BLaER1 treated with 17β-estradiol and CSF1 and Interleukin-3, amounts not matched to agents 10 nM and 100 nM (cell line): ENCODE measurements at regions not wholly inside any gene's neighbourhood (a gene's known extent, or its start where the extent isn't known, plus 50 kb on each side); places are given as distances from the start of the nearest gene placed in this dataset.

Experiments used
- H3K27ac ChIP-seq, 11 experiments: shearing (Covaris generic); formaldehyde crosslinking; 2 replicates each; pipeline ENCODE4 v1.8.1; 2022
- H3K27me3 ChIP-seq, 11 experiments: shearing (Covaris generic); formaldehyde crosslinking; 2 replicates each; pipeline ENCODE4 v1.8.1; 2022
- H3K36me3 ChIP-seq, 11 experiments: shearing (Covaris generic); formaldehyde crosslinking; 2 replicates each; pipeline ENCODE4 v1.8.1; 2022
- H3K4me1 ChIP-seq, 10 experiments: shearing (Covaris generic); formaldehyde crosslinking; 2 replicates each; pipeline ENCODE4 v1.8.1; 2022
- H3K4me2 ChIP-seq, 11 experiments: shearing (Covaris generic); formaldehyde crosslinking; 2 replicates each; pipeline ENCODE4 v1.8.1; 2022
- H3K4me3 ChIP-seq, 10 experiments: shearing (Covaris generic); formaldehyde crosslinking; 2 replicates each; pipeline ENCODE4 v1.8.1; 2022
- H3K9ac ChIP-seq, 11 experiments: shearing (Covaris generic); formaldehyde crosslinking; 2 replicates each; pipeline ENCODE4 v1.8.1; 2022
- H3K9me3 ChIP-seq, 11 experiments: shearing (Covaris generic); formaldehyde crosslinking; replicated peaks in 1 of 11; 2 replicates each; pipeline ENCODE4 v1.8.1; 2022
- H4K20me1 ChIP-seq, 11 experiments: shearing (Covaris generic); formaldehyde crosslinking; 2 replicates each; pipeline ENCODE4 v1.8.1; 2022
- Cebpa-rat ChIP-seq, 11 experiments: shearing (Covaris generic); IDR thresholded peaks; 2 replicates each; pipeline ENCODE4 v1.8.1; 2022

DNA sequence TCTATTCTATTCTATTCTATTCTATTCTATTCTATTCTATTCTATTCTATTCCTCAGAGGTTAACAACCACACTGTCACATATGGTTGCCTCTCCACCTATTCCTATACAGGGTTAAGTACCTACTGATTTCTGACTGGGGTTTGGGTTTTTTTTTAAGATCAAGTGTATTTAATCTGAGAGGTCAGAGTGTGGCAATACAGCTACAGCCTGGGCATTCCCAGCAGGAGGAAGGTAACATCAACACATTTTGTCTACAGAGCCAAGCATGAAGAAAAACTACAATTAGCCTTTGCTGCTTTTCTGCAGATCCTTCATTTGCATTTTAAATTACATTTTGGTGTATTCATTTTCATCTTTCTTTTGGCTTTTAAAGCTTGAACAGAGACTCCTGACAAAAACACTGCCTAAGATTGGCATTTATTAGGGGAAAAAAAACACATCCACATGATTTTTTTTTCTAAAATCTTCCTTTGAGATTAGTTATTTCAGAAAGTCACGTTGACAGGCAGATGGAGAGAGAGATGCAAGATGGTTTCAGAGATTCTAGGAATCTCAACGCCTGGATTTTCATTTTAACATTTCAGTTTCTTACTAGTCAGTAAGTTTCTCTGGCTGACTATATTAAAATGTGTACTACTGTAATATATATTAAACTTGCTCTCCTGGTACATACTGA, 255.9 kb upstream of the TET2 start:
- Histone ChIP-seq H3K4me1 (peaks cover 0 to 34% (median 18%) of the 10 kb centered on the region in 10 experiments; a peak in 14 of 20 replicates), H3K9ac (no peak overlapping the region), H3K9me3 (peaks cover 0 to 6% (median 0%) of the 10 kb centered on the region in 11 experiments; a peak in 2 of 22 replicates), H3K27ac (no peak overlapping the region), H3K27me3 (no peaks in the 10 kb centered on the region), H3K4me3 (no peak overlapping the region), H3K4me2 (no peak overlapping the region), H4K20me1 (no peaks in the 10 kb centered on the region), H3K36me3 (no peaks in the 10 kb centered on the region)
- no peak for TF ChIP-seq Cebpa-rat (IDR thresholded peaks at IDR 0.05)

DNA sequence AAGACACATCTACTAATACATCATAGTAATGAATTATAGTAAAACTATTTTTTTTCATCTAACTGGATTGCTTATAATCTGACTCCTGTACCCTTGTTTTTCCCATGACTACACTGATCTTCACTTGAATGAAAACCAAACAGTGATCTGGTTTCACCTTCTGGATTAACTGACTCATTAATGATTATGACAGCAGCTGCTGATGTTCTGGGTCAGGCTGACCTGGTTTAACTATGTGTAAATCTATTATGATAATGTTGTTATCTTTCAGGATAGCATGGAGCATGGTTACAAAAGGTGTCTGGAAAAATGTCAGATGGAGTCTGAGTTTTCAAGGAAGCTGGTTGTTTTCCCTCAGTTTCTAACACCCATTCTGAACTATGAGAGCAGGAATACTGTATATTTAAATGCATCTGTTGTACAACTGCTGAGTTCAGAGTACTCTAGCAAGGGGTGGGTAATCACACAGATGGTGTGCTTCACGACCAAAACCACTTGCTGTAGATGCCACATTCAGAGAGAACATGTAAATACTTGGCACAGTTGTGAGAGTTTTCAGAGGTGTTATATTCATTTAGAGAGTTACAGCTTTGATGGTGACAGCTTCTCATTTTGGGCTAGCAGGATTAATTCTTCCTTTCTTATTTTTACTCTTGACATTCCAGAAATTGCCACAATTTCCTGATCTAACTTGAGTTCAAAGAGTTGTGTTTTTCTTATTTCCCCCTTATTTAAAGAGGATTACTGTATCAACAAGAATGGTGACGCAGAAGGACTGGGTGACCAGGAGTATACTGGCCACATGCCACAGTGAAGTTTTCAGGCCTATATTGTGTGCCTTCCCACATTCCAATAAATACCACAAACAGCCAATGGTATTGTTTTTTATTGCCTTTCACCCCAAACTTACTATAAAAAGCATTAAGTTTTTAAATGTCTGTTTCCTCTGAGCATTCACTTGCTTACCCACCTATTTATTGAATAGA, 249.7 kb upstream of the TET2 start:
- no peak overlapping the region for H3K9ac ChIP-seq
- no peak overlapping the region for H3K27ac ChIP-seq
- H3K4me1 ChIP-seq, result peaks cover 0 to 8% (median 0%) of the 10 kb centered on the region in 10 experiments; a peak in 7 of 20 replicates
- H3K4me3 ChIP-seq, result no peak overlapping the region
- no peaks in the 10 kb centered on the region for H3K27me3 ChIP-seq
- no peak for TF ChIP-seq Cebpa-rat (IDR thresholded peaks at IDR 0.05)
- no peak overlapping the region for H3K4me2 ChIP-seq
- no peaks in the 10 kb centered on the region for H4K20me1 ChIP-seq
- H3K36me3 ChIP-seq, result no peaks in the 10 kb centered on the region
- peaks cover 0 to 17% (median 7%) of the 10 kb centered on the region in 11 experiments; a peak in 10 of 22 replicates for H3K9me3 ChIP-seq

DNA sequence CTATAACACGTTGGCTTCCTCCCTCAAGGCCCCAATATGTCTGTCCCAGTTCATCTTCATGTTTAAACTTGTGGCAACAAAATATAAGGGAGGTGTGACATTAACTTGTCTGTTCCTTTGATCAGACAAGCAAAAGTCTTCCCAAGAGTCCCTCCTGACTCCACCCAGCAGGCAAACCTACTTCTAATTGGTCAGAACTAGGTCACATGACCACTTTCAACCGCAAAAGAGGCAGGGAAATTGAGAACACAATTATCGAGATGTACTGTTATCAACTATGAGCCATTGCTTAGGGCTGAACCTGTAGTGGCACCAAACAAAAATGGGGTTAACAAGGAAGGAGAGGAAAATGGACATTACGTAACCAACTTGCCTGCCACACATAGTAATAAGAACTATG, 246.8 kb upstream of the TET2 start:
- no peaks in the 10 kb centered on the region for H4K20me1 ChIP-seq
- no peak overlapping the region for H3K27ac ChIP-seq
- 0 out of 22 replicates have a peak, but pooled peaks of 1 of the 11 experiments have one; percentile 39 for TF ChIP-seq Cebpa-rat (IDR thresholded peaks at IDR 0.05)
- no peaks in the 10 kb centered on the region for H3K27me3 ChIP-seq
- no peak overlapping the region for H3K4me2 ChIP-seq
- H3K4me1 ChIP-seq, result peaks cover 0 to 15% (median 0%) of the 10 kb centered on the region in 10 experiments; a peak in 7 of 20 replicates
- no peak overlapping the region for H3K9ac ChIP-seq
- peaks cover 0 to 14% (median 7%) of the 10 kb centered on the region in 11 experiments; a peak in 10 of 22 replicates for H3K9me3 ChIP-seq
- no peaks in the 10 kb centered on the region for H3K36me3 ChIP-seq
- no peak overlapping the region for H3K4me3 ChIP-seq

DNA sequence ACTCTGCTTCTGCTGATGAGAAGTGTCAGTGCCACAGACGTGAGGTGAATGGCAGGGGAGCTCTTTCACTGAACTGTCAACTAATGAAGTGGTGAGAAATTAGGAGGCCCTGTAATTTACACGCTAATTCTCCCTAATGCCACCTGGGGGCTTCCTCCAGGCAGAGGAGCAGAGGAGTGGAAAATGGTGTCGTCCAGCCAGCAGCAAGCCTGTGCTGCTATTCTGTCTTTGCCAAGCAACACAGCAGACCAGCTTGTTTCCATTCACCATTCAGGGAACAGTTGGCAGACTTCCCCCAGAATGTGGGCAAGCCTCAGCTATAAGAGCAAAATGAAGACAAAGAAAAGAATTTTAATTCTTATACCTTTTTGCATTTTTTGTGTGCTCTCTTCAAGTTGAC, 245.2 kb upstream of the TET2 start:
- TF ChIP-seq Cebpa-rat (IDR thresholded peaks at IDR 0.05), result no peak
- no peak overlapping the region for H3K4me3 ChIP-seq
- H3K27ac ChIP-seq, result no peak overlapping the region
- no peaks in the 10 kb centered on the region for H3K36me3 ChIP-seq
- no peak overlapping the region for H3K9ac ChIP-seq
- peaks cover 0 to 14% (median 7%) of the 10 kb centered on the region in 11 experiments; a peak in 10 of 22 replicates for H3K9me3 ChIP-seq
- H3K4me1 ChIP-seq, result peaks cover 0 to 22% (median 0%) of the 10 kb centered on the region in 10 experiments; a peak in 7 of 20 replicates
- H3K4me2 ChIP-seq, result peak overlapping the region in 2 of 11 experiments; percentile 8 to 32; a peak in 1 of 22 replicates
- no peaks in the 10 kb centered on the region for H4K20me1 ChIP-seq
- no peaks in the 10 kb centered on the region for H3K27me3 ChIP-seq

DNA sequence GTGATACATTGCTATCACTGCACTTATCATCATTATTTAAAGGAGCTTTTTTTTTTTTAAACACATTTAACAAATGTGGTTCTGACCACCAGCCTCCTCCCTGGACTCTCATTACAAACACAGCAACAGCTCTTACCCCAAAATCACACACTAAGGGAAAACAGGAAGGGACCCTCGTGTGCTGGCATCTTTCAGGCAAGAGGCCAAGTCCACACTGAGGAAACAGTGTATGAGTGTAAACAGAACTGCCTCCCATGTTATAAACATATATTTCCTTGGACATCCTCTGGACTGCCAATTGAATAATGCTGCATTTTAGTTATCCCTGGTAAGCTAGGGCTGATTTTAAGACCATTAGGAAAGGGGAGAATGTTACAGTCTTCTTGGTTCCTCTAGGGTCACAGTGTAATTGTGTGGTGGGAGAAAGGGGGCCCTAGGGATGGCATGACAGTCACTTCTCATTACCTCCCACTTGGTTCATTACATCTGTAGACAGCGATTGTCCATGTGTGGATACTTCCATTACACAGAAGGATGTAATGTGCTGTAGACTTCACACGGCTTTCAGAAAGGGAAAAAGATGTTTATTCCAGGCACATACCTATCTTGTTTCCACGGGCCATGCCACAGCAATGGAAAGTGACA, 244.6 kb upstream of the TET2 start:
- Histone ChIP-seq H3K27ac (no peak overlapping the region), H3K9ac (no peak overlapping the region), H4K20me1 (no peaks in the 10 kb centered on the region), H3K27me3 (no peaks in the 10 kb centered on the region; a peak in 1 of 22 replicates), H3K9me3 (peaks cover 0 to 14% (median 7%) of the 10 kb centered on the region in 11 experiments; a peak in 10 of 22 replicates), H3K36me3 (no peaks in the 10 kb centered on the region), H3K4me1 (peaks cover 0 to 22% (median 0%) of the 10 kb centered on the region in 10 experiments; a peak in 7 of 20 replicates), H3K4me2 (peak overlapping the region in 2 of 11 experiments; percentile 4 to 32; a peak in 2 of 22 replicates), H3K4me3 (no peak overlapping the region)
- TF ChIP-seq Cebpa-rat (IDR thresholded peaks at IDR 0.05), result no peak

DNA sequence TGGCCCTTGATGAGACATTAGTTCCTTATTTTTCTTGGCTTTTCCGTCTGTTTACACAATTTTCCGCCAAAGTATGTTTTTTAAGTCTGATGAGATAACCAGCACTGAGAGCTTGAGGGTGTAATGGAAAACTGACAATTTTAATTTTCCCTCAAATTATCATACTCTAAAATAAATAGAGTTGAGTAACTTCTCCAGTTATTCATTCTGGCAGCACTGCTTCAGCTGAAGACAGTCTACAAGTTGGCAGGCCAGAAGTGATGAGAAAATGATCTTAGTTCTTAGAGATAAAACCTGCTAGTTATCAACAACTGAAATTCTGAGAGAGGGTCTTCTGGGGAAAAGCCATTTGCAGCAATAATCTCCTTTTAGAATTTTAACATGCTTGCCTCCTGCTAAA, 241.6 kb upstream of the TET2 start:
- Histone ChIP-seq H4K20me1 (no peaks in the 10 kb centered on the region), H3K4me2 (no peak overlapping the region), H3K27ac (no peak overlapping the region), H3K9me3 (no peaks in the 10 kb centered on the region), H3K27me3 (no peaks in the 10 kb centered on the region; a peak in 1 of 22 replicates), H3K4me1 (peaks cover 0 to 22% (median 0%) of the 10 kb centered on the region in 10 experiments; a peak in 7 of 20 replicates), H3K9ac (no peak overlapping the region), H3K36me3 (no peaks in the 10 kb centered on the region), H3K4me3 (no peak overlapping the region)
- TF ChIP-seq Cebpa-rat (IDR thresholded peaks at IDR 0.05), result no peak

DNA sequence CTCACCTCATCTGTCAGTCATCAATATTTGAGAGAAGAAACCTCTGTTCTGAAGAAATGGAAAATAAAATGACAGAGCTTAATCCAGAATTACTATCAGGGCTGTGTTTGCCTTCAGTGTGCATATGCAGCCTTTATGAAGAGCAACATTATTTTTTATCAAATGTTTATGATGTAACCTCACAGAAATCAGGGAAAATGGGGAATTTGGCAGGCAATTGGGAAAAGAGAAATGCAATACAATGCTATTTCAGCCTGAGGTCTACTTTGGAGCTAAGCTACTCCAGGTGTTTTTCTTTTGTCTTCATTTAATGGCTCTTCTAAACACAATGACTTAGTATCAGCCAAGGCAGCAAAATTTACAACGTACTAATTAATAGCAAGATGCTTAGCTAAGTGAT, 241.1 kb upstream of the TET2 start:
- no peaks in the 10 kb centered on the region for H3K36me3 ChIP-seq
- no peak overlapping the region for H3K27ac ChIP-seq
- no peak for TF ChIP-seq Cebpa-rat (IDR thresholded peaks at IDR 0.05)
- H4K20me1 ChIP-seq, result no peaks in the 10 kb centered on the region
- H3K4me2 ChIP-seq, result no peak overlapping the region
- H3K4me1 ChIP-seq, result peaks cover 0 to 22% (median 0%) of the 10 kb centered on the region in 10 experiments; a peak in 7 of 20 replicates
- H3K27me3 ChIP-seq, result no peaks in the 10 kb centered on the region; a peak in 1 of 22 replicates
- H3K9ac ChIP-seq, result no peak overlapping the region
- no peak overlapping the region for H3K4me3 ChIP-seq
- H3K9me3 ChIP-seq, result no peaks in the 10 kb centered on the region

DNA sequence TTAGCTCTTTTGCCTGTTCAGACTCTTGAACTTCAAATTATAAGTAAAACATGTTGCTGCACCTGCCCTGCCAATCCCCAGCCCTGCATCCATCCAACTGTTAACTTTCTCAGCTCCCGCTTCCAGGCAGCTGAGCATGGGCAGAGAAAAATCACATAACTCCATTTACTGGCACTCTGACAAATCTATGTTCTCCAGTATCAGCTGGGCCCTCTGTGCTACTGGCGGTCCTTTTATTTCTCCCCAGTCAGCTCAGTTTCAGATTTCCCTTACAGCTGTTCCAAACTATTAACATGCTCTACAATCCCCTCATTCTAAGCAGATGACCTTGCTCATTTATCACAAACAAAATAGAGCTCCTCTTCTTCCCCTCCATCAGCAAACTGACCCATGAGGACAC, 240.4 kb upstream of the TET2 start:
- H3K9ac ChIP-seq, result no peak overlapping the region
- H3K4me2 ChIP-seq, result no peak overlapping the region
- TF ChIP-seq Cebpa-rat (IDR thresholded peaks at IDR 0.05), result no peak
- H3K4me1 ChIP-seq, result peaks cover 0 to 21% (median 0%) of the 10 kb centered on the region in 10 experiments; a peak in 7 of 20 replicates
- no peaks in the 10 kb centered on the region for H3K9me3 ChIP-seq
- H4K20me1 ChIP-seq, result no peaks in the 10 kb centered on the region
- H3K27me3 ChIP-seq, result no peaks in the 10 kb centered on the region; a peak in 1 of 22 replicates
- H3K36me3 ChIP-seq, result no peaks in the 10 kb centered on the region
- no peak overlapping the region for H3K27ac ChIP-seq
- no peak overlapping the region for H3K4me3 ChIP-seq
